Neuronal stem cell (in vitro differentiated cells): ENCODE measurements at regions not wholly inside any gene's neighbourhood (a gene's known extent, or its start where the extent isn't known, plus 50 kb on each side); places are given as distances from the start of the nearest gene placed in this dataset.

Experiments used
- DNase-seq: peaks from one replicate; pipeline ENCODE4 v3.0.0-alpha.2; 2013; ENCODE audit warnings: low spot score
- H2AFZ ChIP-seq: one replicate; pipeline ENCODE4 v1.6.1; 2013; ENCODE audit warnings: mild to moderate bottlenecking, low read length, inconsistent platforms
- H2AK5ac ChIP-seq: 2 replicates; pipeline ENCODE4 v1.6.1; 2013; ENCODE audit warnings: low read depth, mild to moderate bottlenecking, inconsistent platforms, low read length, moderate library complexity, mixed read lengths
- H2BK120ac ChIP-seq: 2 replicates; pipeline ENCODE4 v1.6.1; 2013; ENCODE audit warnings: low read depth, mild to moderate bottlenecking, inconsistent platforms, low read length, moderate library complexity, mixed read lengths
- H2BK12ac ChIP-seq: one replicate; pipeline ENCODE4 v1.6.1; 2013; ENCODE audit warnings: low read length, inconsistent platforms
- H2BK15ac ChIP-seq: 2 replicates; pipeline ENCODE4 v1.6.1; 2013; ENCODE audit warnings: mild to moderate bottlenecking, low read length, inconsistent platforms, mixed read lengths
- H2BK5ac ChIP-seq: one replicate; pipeline ENCODE4 v1.6.1; 2013; ENCODE audit warnings: inconsistent platforms, mild to moderate bottlenecking, low read length, moderate library complexity
- H3K14ac ChIP-seq: one replicate; pipeline ENCODE4 v1.6.1; 2013; ENCODE audit warnings: low read length, inconsistent platforms
- H3K18ac ChIP-seq: 2 replicates; pipeline ENCODE4 v1.6.1; 2013; ENCODE audit warnings: low read length, inconsistent platforms
- H3K23ac ChIP-seq: 2 replicates; pipeline ENCODE4 v1.6.1; 2013; ENCODE audit warnings: low read depth, mild to moderate bottlenecking, mixed read lengths, low read length, inconsistent platforms; ENCODE audit not compliant: poor library complexity
- H3K27ac ChIP-seq: replicated peaks from 3 replicates; pipeline ENCODE4 v1.5.1; 2013; ENCODE audit warnings: low read length, inconsistent platforms
- H3K27me3 ChIP-seq, 3 experiments: 2 replicates each; pipeline ENCODE4 v1.6.1; 2013; ENCODE audit warnings: low read length in 3 of 3, mild to moderate bottlenecking in 2 of 3, inconsistent platforms in 1 of 3, low read depth in 1 of 3, mixed read lengths in 1 of 3, moderate library complexity in 1 of 3; ENCODE audit not compliant: control insufficient read depth in 3 of 3, insufficient read depth in 3 of 3
- H3K36me3 ChIP-seq, 2 donors: replicated peaks in 1 of 2; 2 replicates each; pipeline ENCODE4 v1.6.1; 2013; ENCODE audit warnings: low read length in 2 of 2; ENCODE audit not compliant: control insufficient read depth in 2 of 2, insufficient read depth in 2 of 2
- H3K4ac ChIP-seq: 2 replicates; pipeline ENCODE4 v1.6.1; 2013; ENCODE audit warnings: inconsistent platforms, mild to moderate bottlenecking, low read length, moderate library complexity
- H3K4me1 ChIP-seq, 2 donors: 1 replicate in 1 of 2; 2 replicates in 1 of 2; pipeline ENCODE4 v1.6.1; 2013; ENCODE audit warnings: low read length in 2 of 2, low read depth in 1 of 2; ENCODE audit not compliant: control insufficient read depth in 2 of 2, insufficient read depth in 1 of 2
- H3K4me2 ChIP-seq: one replicate; pipeline ENCODE4 v1.6.1; 2013; ENCODE audit warnings: mild to moderate bottlenecking, low read length, inconsistent platforms; ENCODE audit not compliant: insufficient read depth, poor library complexity, severe bottlenecking
- H3K4me3 ChIP-seq, 2 donors: 2 replicates each; pipeline ENCODE4 v1.5.1; 2013; ENCODE audit warnings: low read length in 2 of 2, mild to moderate bottlenecking in 2 of 2, inconsistent platforms in 1 of 2, moderate library complexity in 1 of 2
- H3K79me1 ChIP-seq: one replicate; pipeline ENCODE4 v1.6.1; 2013; ENCODE audit warnings: low read depth, mild to moderate bottlenecking, inconsistent platforms, low read length, moderate library complexity
- H3K9ac ChIP-seq: one replicate; pipeline ENCODE4 v1.6.1; 2013; ENCODE audit warnings: mild to moderate bottlenecking, low read depth, low read length, inconsistent platforms; ENCODE audit not compliant: poor library complexity
- H3K9me3 ChIP-seq, 2 donors: replicated peaks in 1 of 2; 2 replicates each; pipeline versions ENCODE3 to v1.6.1; 2013; ENCODE audit warnings: low read length in 2 of 2, mild to moderate bottlenecking in 2 of 2, inconsistent platforms in 1 of 2, low read depth in 1 of 2, mixed read lengths in 1 of 2, moderate library complexity in 1 of 2; ENCODE audit not compliant: control insufficient read depth in 2 of 2, insufficient read depth in 1 of 2
- H4K8ac ChIP-seq: one replicate; pipeline ENCODE4 v1.6.1; 2013; ENCODE audit warnings: low read depth, mild to moderate bottlenecking, inconsistent platforms, low read length, moderate library complexity
- H4K91ac ChIP-seq: one replicate; pipeline ENCODE4 v1.6.1; 2013; ENCODE audit warnings: low read length, low read depth, mild to moderate bottlenecking, inconsistent platforms; ENCODE audit not compliant: poor library complexity
- WGBS, 2 donors: extraction: QIAGEN DNeasy Blood & Tissue Kit; methylation state at CpG; one replicate each; pipeline ENCODE4 v1.1.7; 2013; ENCODE audit warnings: missing lambda C conversion rate in 2 of 2, mixed read lengths in 1 of 2; ENCODE audit not compliant: insufficient read length in 2 of 2, insufficient replicate concordance in 1 of 2; ENCODE audit errors: extremely low coverage in 2 of 2; 5-methylcytosine and 5-hydroxymethylcytosine counted together

GRCh38 chr19:37303591-37304171 lies 67.2 kb upstream of the ZNF527 start:
- H2BK120ac ChIP-seq = no peak overlapping the region
- H3K27me3 ChIP-seq = no peaks in the 10 kb centered on the region
- no peaks in the 10 kb centered on the region for H3K79me1 ChIP-seq
- no peak overlapping the region for H4K91ac ChIP-seq
- peak overlapping the region; percentile 80 for H3K18ac ChIP-seq
- no peak overlapping the region for H2BK12ac ChIP-seq
- H2BK5ac ChIP-seq = no peak overlapping the region
- no peaks in the 10 kb centered on the region for H3K4me1 ChIP-seq
- H3K9ac ChIP-seq = peak overlapping the region; percentile 54
- peak overlapping the region in 1 of 2 donors; percentile 83 for H3K4me3 ChIP-seq
- no peak for DNase-seq
- H3K36me3 ChIP-seq = no peaks in the 10 kb centered on the region
- H3K27ac ChIP-seq = no peak overlapping the region
- H2AFZ ChIP-seq = no peak overlapping the region
- H3K4me2 ChIP-seq = peak overlapping the region; percentile 56
- peaks cover 15 to 26% of the 10 kb centered on the region in 2 donors for H3K9me3 ChIP-seq
- WGBS, 2 donors = no CpG with 5 or more reads among the region's 36 CpGs
- no peak overlapping the region for H2BK15ac ChIP-seq
- H4K8ac ChIP-seq = no peak overlapping the region
- no peak overlapping the region for H3K23ac ChIP-seq
- no peak overlapping the region for H3K14ac ChIP-seq
- no peak overlapping the region for H2AK5ac ChIP-seq
- no peak overlapping the region for H3K4ac ChIP-seq

GRCh38 chr19:37304190-37304883 lies 66.6 kb upstream of the ZNF527 start:
- H3K23ac ChIP-seq = no peak overlapping the region
- H2AK5ac ChIP-seq = no peak overlapping the region
- no peak overlapping the region for H4K91ac ChIP-seq
- no peak overlapping the region for H3K14ac ChIP-seq
- H2BK120ac ChIP-seq = no peak overlapping the region
- H3K4me1 ChIP-seq = no peaks in the 10 kb centered on the region
- no peak overlapping the region for H2BK5ac ChIP-seq
- no peaks in the 10 kb centered on the region for H3K27me3 ChIP-seq
- H3K4me3 ChIP-seq = peak overlapping the region in 1 of 2 donors; percentile 83
- H3K36me3 ChIP-seq = no peaks in the 10 kb centered on the region
- peak overlapping the region; percentile 54 for H3K9ac ChIP-seq
- H2AFZ ChIP-seq = no peak overlapping the region
- H3K4ac ChIP-seq = no peak overlapping the region
- H3K27ac ChIP-seq = no peak overlapping the region
- H4K8ac ChIP-seq = no peak overlapping the region
- no peak overlapping the region for H2BK12ac ChIP-seq
- H3K4me2 ChIP-seq = peak overlapping the region; percentile 56
- peak; percentile 41 for DNase-seq
- H2BK15ac ChIP-seq = no peak overlapping the region
- peaks cover 15 to 29% of the 10 kb centered on the region in 2 donors for H3K9me3 ChIP-seq
- H3K18ac ChIP-seq = peak overlapping the region; percentile 60
- H3K79me1 ChIP-seq = no peaks in the 10 kb centered on the region
- WGBS, 2 donors = no CpG with 5 or more reads among the region's 44 CpGs

- H2BK15ac ChIP-seq = no peak overlapping the region
These were observed 66.0 kb upstream of the ZNF527 start for GRCh38 chr19:37304884-37305255.

GRCh38 chr19:37306383-37306963 lies 64.4 kb upstream of the ZNF527 start:
- H3K4me1 ChIP-seq = no peaks in the 10 kb centered on the region
- DNase-seq = no peak
- no peak overlapping the region for H2BK12ac ChIP-seq
- no peaks in the 10 kb centered on the region for H3K79me1 ChIP-seq
- H2BK5ac ChIP-seq = no peak overlapping the region
- no peak overlapping the region for H3K23ac ChIP-seq
- no peak overlapping the region for H3K18ac ChIP-seq
- no peaks in the 10 kb centered on the region for H3K27me3 ChIP-seq
- H2AFZ ChIP-seq = no peak overlapping the region
- H4K8ac ChIP-seq = no peak overlapping the region
- H3K14ac ChIP-seq = no peak overlapping the region
- no peak overlapping the region for H3K9ac ChIP-seq
- no peaks in the 10 kb centered on the region for H3K36me3 ChIP-seq
- no peak overlapping the region for H2AK5ac ChIP-seq
- peaks cover 24 to 29% of the 10 kb centered on the region in 2 donors for H3K9me3 ChIP-seq
- no peak overlapping the region for H4K91ac ChIP-seq
- no peak overlapping the region for H3K4ac ChIP-seq
- H3K4me2 ChIP-seq = no peak overlapping the region
- no peak overlapping the region for H2BK120ac ChIP-seq
- H3K27ac ChIP-seq = no peak overlapping the region
- no CpG with 5 or more reads among the region's 41 CpGs for WGBS, 2 donors
- H3K4me3 ChIP-seq = no peak overlapping the region
- H2BK15ac ChIP-seq = no peak overlapping the region

More at GRCh38 chr19:37304884-37305255, 66.0 kb upstream of the ZNF527 start:
- Histone ChIP-seq H3K4me3 (peak overlapping the region in 1 of 2 donors; percentile 58), H2AFZ (no peak overlapping the region), H3K9me3 (peaks cover 15 to 29% of the 10 kb centered on the region in 2 donors), H3K79me1 (no peaks in the 10 kb centered on the region), H3K4me1 (no peaks in the 10 kb centered on the region), H4K91ac (no peak overlapping the region), H3K36me3 (no peaks in the 10 kb centered on the region), H3K4me2 (no peak overlapping the region), H3K23ac (no peak overlapping the region), H2BK120ac (no peak overlapping the region), H2BK5ac (no peak overlapping the region), H4K8ac (no peak overlapping the region), H3K9ac (no peak overlapping the region), H3K18ac (no peak overlapping the region), H2BK12ac (no peak overlapping the region), H3K4ac (no peak overlapping the region), H3K14ac (no peak overlapping the region), H2AK5ac (no peak overlapping the region), H3K27me3 (no peaks in the 10 kb centered on the region), H3K27ac (no peak overlapping the region)
- DNase-seq = no peak
- no CpG with 5 or more reads among the region's 17 CpGs for WGBS, 2 donors
